B cell (primary cell): ENCODE measurements at regions not wholly inside any gene's neighbourhood (a gene's known extent, or its start where the extent isn't known, plus 50 kb on each side); places are given as distances from the start of the nearest gene placed in this dataset.

Source experiments
- ATAC-seq: fragments of 200-7000 bp; cut with Tn5 transposase; one replicate; pipeline ENCODE4 v1.10.0; 2021; ENCODE audit warnings: low read depth, mild to moderate bottlenecking, moderate number of reproducible peaks, moderate library complexity
- CTCF ChIA-PET: fragments of 350-600 bp; sonication (Branson Sonifier 250); formaldehyde crosslinking; loops from one replicate; lab custom pipeline; 2021; ENCODE audit warnings: antibody characterized with exemption, inconsistent platforms; lab: Charles Lee
- POLR2A ChIA-PET: fragments of 350-600 bp; sonication (Branson Sonifier 250); formaldehyde crosslinking; loops from one replicate; lab custom pipeline; 2021; ENCODE audit warnings: antibody characterized with exemption; lab: Charles Lee
- DNase-seq: peaks from one replicate; pipeline ENCODE4 v3.0.0; 2013
- H2AFZ ChIP-seq: 2 replicates; pipeline ENCODE4 v1.6.1; 2012; ENCODE audit warnings: mild to moderate bottlenecking, low read depth, low read length; ENCODE audit not compliant: insufficient read depth, poor library complexity, severe bottlenecking
- H3K27ac ChIP-seq, 2 donors: 1 replicate in 1 of 2; 2 replicates in 1 of 2; pipeline ENCODE4 v1.5.1; 2012 to 2013; ENCODE audit warnings: low read length in 2 of 2, mild to moderate bottlenecking in 2 of 2, moderate library complexity in 1 of 2
- H3K27me3 ChIP-seq, 4 experiments: fragments of 200-600 bp in 1 of 4; sonication (generic) in 1 of 4; replicated peaks in 1 of 4; 1 replicate in 2 of 4; 2 replicates in 2 of 4; pipeline versions ENCODE4 v1.6.1 to v1.7.0; 2013 to 2016; ENCODE audit warnings: low read length in 3 of 4, mild to moderate bottlenecking in 2 of 4, mixed read lengths in 1 of 4, moderate library complexity in 1 of 4; ENCODE audit not compliant: insufficient read depth in 4 of 4, control insufficient read depth in 3 of 4; ENCODE audit errors: control extremely low read depth in 1 of 4
- H3K36me3 ChIP-seq, 2 experiments: replicated peaks in 1 of 2; 1 replicate in 1 of 2; 2 replicates in 1 of 2; pipeline versions ENCODE4 v1.6.1 to v1.7.1; 2013; ENCODE audit warnings: low read length in 1 of 2; ENCODE audit not compliant: insufficient read depth in 2 of 2, control insufficient read depth in 1 of 2; ENCODE audit errors: control extremely low read depth in 1 of 2, extremely low read depth in 1 of 2
- H3K4me1 ChIP-seq, 2 donors: fragments of 200-600 bp in 1 of 2; sonication (generic) in 1 of 2; 1 replicate in 1 of 2; 2 replicates in 1 of 2; pipeline versions ENCODE4 v1.5.1 to v1.6.1; 2013 to 2017; ENCODE audit warnings: low read length in 2 of 2; ENCODE audit not compliant: control insufficient read depth in 2 of 2, insufficient read depth in 2 of 2
- H3K4me2 ChIP-seq: replicated peaks from 2 replicates; pipeline ENCODE3; 2012; ENCODE audit warnings: mild to moderate bottlenecking, low read depth, low read length; ENCODE audit not compliant: poor library complexity, severe bottlenecking
- H3K4me3 ChIP-seq, 5 experiments: fragments of 200-600 bp in 1 of 5; sonication (generic) in 1 of 5; 1 replicate in 3 of 5; 2 replicates in 2 of 5; pipeline versions ENCODE4 v1.5.1 to v1.7.0; 2011 to 2016; ENCODE audit warnings: low read length in 4 of 5, mild to moderate bottlenecking in 4 of 5, low read depth in 2 of 5, control low read depth in 1 of 5, moderate library complexity in 1 of 5; ENCODE audit not compliant: insufficient read depth in 1 of 5; ENCODE audit errors: control extremely low read depth in 1 of 5, extremely low read depth in 1 of 5
- H3K79me2 ChIP-seq: fragments of 200-600 bp; sonication (generic); one replicate; pipeline ENCODE4 v1.6.0; 2016; ENCODE audit warnings: low read length; ENCODE audit not compliant: control insufficient read depth, insufficient read depth
- H3K9ac ChIP-seq: fragments of 200-600 bp; sonication (generic); 2 replicates; pipeline ENCODE4 v1.6.1; 2017; ENCODE audit warnings: mild to moderate bottlenecking, low read length, moderate library complexity
- H3K9me3 ChIP-seq, 3 donors: one replicate each; pipeline versions ENCODE4 v1.6.1 to v1.7.1; 2013; ENCODE audit warnings: low read length in 2 of 3; ENCODE audit not compliant: control insufficient read depth in 2 of 3, insufficient read depth in 1 of 3; ENCODE audit errors: control extremely low read depth in 1 of 3
- H4K20me1 ChIP-seq: 2 replicates; pipeline ENCODE4 v1.6.0; 2012; ENCODE audit warnings: mild to moderate bottlenecking, low read length; ENCODE audit not compliant: insufficient read depth, control insufficient read depth, poor library complexity, severe bottlenecking
- H3K27ac Mint-ChIP-seq: one replicate; pipeline ENCODE4 v1.8.0; 2021; ENCODE audit warnings: mixed read lengths
- H3K27me3 Mint-ChIP-seq: one replicate; pipeline ENCODE4 v1.8.0; 2021; ENCODE audit warnings: mixed read lengths
- H3K4me1 Mint-ChIP-seq: one replicate; pipeline ENCODE4 v1.8.0; 2021; ENCODE audit warnings: mixed read lengths
- H3K4me3 Mint-ChIP-seq: one replicate; pipeline ENCODE4 v1.8.0; 2021; ENCODE audit warnings: mixed read lengths
- H3K9me3 Mint-ChIP-seq: one replicate; pipeline ENCODE4 v1.8.0; 2022; ENCODE audit warnings: mixed read lengths; ENCODE audit not compliant: insufficient read depth
- CTCF ChIP-seq: fragments of 200-600 bp; IDR thresholded peaks from one replicate; pipeline ENCODE4 v1.8.0; 2022; ENCODE audit warnings: antibody characterized with exemption, mild to moderate bottlenecking
- EZH2 ChIP-seq: IDR thresholded peaks from 2 replicates; pipeline ENCODE4 v1.6.1; 2012; ENCODE audit warnings: borderline replicate concordance, low read depth, mild to moderate bottlenecking, moderate library complexity, low read length; ENCODE audit not compliant: insufficient read depth, poor library complexity, severe bottlenecking
- WGBS: methylation state at CpG from one replicate; pipeline ENCODE4 v1.1.5; 2013; ENCODE audit warnings: missing lambda C conversion rate; ENCODE audit not compliant: insufficient coverage; 5-methylcytosine and 5-hydroxymethylcytosine counted together
- intact Hi-C: fragments of 100-400 bp; cut with micrococcal nuclease; formaldehyde crosslinking; loops from one replicate; pipeline ENCODE4 v1.10.0; 2022

GRCh38 chr16:5479926-5480325 lies 382.3 kb upstream of the EEF2KMT start:
- no peak overlapping the region for H3K9ac ChIP-seq
- H3K27ac ChIP-seq = no peak overlapping the region
- no CpG with 5 or more reads among the region's 3 CpGs for WGBS
- H3K36me3 ChIP-seq = no peaks in the 10 kb centered on the region
- H3K79me2 ChIP-seq = no peaks in the 10 kb centered on the region
- intact Hi-C loops = no loop called here
- peaks cover 0 to 2% (median 0%) of the 10 kb centered on the region in 4 experiments for H3K27me3 ChIP-seq
- H3K9me3 ChIP-seq = peaks cover 0 to 6% (median 0%) of the 10 kb centered on the region in 3 donors
- no peaks in the 10 kb centered on the region for H4K20me1 ChIP-seq
- no peak overlapping the region for H3K4me3 ChIP-seq
- CTCF ChIA-PET = no interaction called here
- TF ChIP-seq EZH2 = no peak
- no peak for TF ChIP-seq CTCF
- ATAC-seq = no peak
- no peak overlapping the region for H3K27ac Mint-ChIP-seq
- no peaks in the 10 kb centered on the region for H3K4me1 Mint-ChIP-seq
- DNase-seq = no peak
- no peak overlapping the region for H2AFZ ChIP-seq
- H3K4me2 ChIP-seq = no peak overlapping the region
- H3K4me1 ChIP-seq = no peaks in the 10 kb centered on the region
- no peaks in the 10 kb centered on the region for H3K9me3 Mint-ChIP-seq
- no peak overlapping the region for H3K4me3 Mint-ChIP-seq
- POLR2A ChIA-PET = no interaction called here
- no peaks in the 10 kb centered on the region for H3K27me3 Mint-ChIP-seq

DNA sequence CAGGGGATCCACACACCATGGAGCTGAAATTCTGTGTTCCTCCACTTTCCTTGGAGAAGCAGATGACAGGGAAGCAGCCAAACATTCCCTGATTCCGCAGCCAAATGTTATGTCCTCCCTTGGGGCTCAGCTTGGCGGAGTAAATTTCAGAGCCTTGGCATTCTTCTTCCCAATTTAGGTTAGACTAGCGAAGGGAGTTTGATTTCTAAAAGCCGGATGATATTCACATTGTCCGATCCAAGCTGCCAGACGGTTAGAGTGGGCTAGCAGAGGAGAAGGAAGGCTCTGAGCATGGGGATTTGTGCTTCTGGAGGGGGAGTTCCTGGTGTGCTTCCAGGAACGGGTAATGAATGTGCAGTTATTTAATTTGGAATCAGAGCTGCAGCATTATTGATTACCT lies 380.4 kb upstream of the EEF2KMT start:
- 78% methylated on average over 6 of the region's 7 CpGs for WGBS
- H3K27ac Mint-ChIP-seq = no peak overlapping the region
- no peak overlapping the region for H3K27ac ChIP-seq

More for the DNA sequence above, 380.4 kb upstream of the EEF2KMT start:
- no peak overlapping the region for H3K4me2 ChIP-seq
- H3K9ac ChIP-seq = no peak overlapping the region
- H3K4me1 ChIP-seq = no peaks in the 10 kb centered on the region
- ChIA-PET POLR2A (no interaction called here), CTCF (no interaction called here)
- DNase-seq (no peak), ATAC-seq (no peak)
- Mint-ChIP-seq H3K27me3 (no peaks in the 10 kb centered on the region), H3K9me3 (no peaks in the 10 kb centered on the region), H3K4me3 (no peak overlapping the region), H3K4me1 (no peaks in the 10 kb centered on the region)
- peaks cover 0 to 2% (median 0%) of the 10 kb centered on the region in 4 experiments for H3K27me3 ChIP-seq
- H2AFZ ChIP-seq = no peak overlapping the region
- intact Hi-C loops = no loop called here
- TF ChIP-seq CTCF = no peak
- TF ChIP-seq EZH2 = no peak
- H3K36me3 ChIP-seq = no peaks in the 10 kb centered on the region
- H4K20me1 ChIP-seq = no peaks in the 10 kb centered on the region
- no peak overlapping the region for H3K4me3 ChIP-seq
- no peaks in the 10 kb centered on the region for H3K9me3 ChIP-seq
- no peaks in the 10 kb centered on the region for H3K79me2 ChIP-seq
